Neural cell (in vitro differentiated cells): ENCODE measurements at regions not wholly inside any gene's neighbourhood (a gene's known extent, or its start where the extent isn't known, plus 50 kb on each side); places are given as distances from the start of the nearest gene placed in this dataset.

ENCODE experiments used
- H2AFZ ChIP-seq: fragments of 200-600, 300-800 bp; sonication (generic), shearing (Covaris generic); 2 replicates; pipeline ENCODE4 v1.6.0; 2014; ENCODE audit warnings: low read depth, mild to moderate bottlenecking, antibody characterized with exemption, low read length, moderate library complexity
- H3F3A ChIP-seq: fragments of 200-600 bp; shearing (Covaris generic); 2 replicates; pipeline ENCODE4 v1.6.1; 2016; ENCODE audit warnings: mild to moderate bottlenecking, moderate library complexity, mixed read lengths, antibody characterized with exemption, low read length; ENCODE audit not compliant: insufficient read depth, poor library complexity, severe bottlenecking
- H3K27ac ChIP-seq: fragments of 200-600, 300-800 bp; sonication (generic), shearing (Covaris generic); 2 replicates; pipeline ENCODE4 v1.5.1; 2014; ENCODE audit warnings: mild to moderate bottlenecking, low read length, moderate library complexity
- H3K27me3 ChIP-seq: fragments of 300-800, 200-600 bp; sonication (generic), shearing (Covaris generic); 2 replicates; pipeline ENCODE4 v1.6.0; 2014; ENCODE audit warnings: mild to moderate bottlenecking, low read depth, low read length, moderate library complexity; ENCODE audit not compliant: insufficient read depth
- H3K36me3 ChIP-seq: fragments of 300-800, 200-600 bp; sonication (generic), shearing (Covaris generic); 2 replicates; pipeline ENCODE4 v1.5.1; 2014; ENCODE audit warnings: mild to moderate bottlenecking, antibody characterized with exemption, low read length, moderate library complexity; ENCODE audit not compliant: insufficient read depth
- H3K4me2 ChIP-seq: fragments of 300-800, 200-600 bp; sonication (generic), shearing (Covaris generic); 2 replicates; pipeline ENCODE4 v1.6.0; 2014; ENCODE audit warnings: mild to moderate bottlenecking, low read length
- H3K4me3 ChIP-seq: fragments of 300-800, 200-600 bp; sonication (generic), shearing (Covaris generic); 2 replicates; pipeline ENCODE4 v1.5.1; 2014; ENCODE audit warnings: mild to moderate bottlenecking, low read length, moderate library complexity
- H3K79me2 ChIP-seq: fragments of 200-600 bp; shearing (Covaris generic); replicated peaks from 2 replicates; pipeline ENCODE4 v1.6.0; 2014; ENCODE audit warnings: mild to moderate bottlenecking, low read length, moderate library complexity; ENCODE audit not compliant: insufficient read depth
- H3K9ac ChIP-seq: fragments of 300-800, 200-600 bp; sonication (generic), shearing (Covaris generic); 2 replicates; pipeline ENCODE4 v1.6.1; 2016; ENCODE audit warnings: mild to moderate bottlenecking, low read length, mixed read lengths
- H3K9me2 ChIP-seq: fragments of 200-600 bp; shearing (Covaris generic); 2 replicates; pipeline ENCODE4 v1.6.1; 2016; ENCODE audit warnings: mild to moderate bottlenecking, low read length, mixed read lengths; ENCODE audit not compliant: insufficient read depth
- H3K9me3 ChIP-seq: fragments of 200-600, 300-800 bp; sonication (generic), shearing (Covaris generic); 2 replicates; pipeline ENCODE4 v1.6.1; 2016; ENCODE audit warnings: mild to moderate bottlenecking, mixed run types, low read length, moderate library complexity, mixed read lengths
- H4K20me1 ChIP-seq: fragments of 200-600 bp; shearing (Covaris generic); 2 replicates; pipeline ENCODE4 v1.6.1; 2016; ENCODE audit warnings: mild to moderate bottlenecking, mixed run types; ENCODE audit not compliant: insufficient read depth
- EP300 ChIP-seq: fragments of 450-650 bp; conservative IDR thresholded peaks from 2 replicates; pipeline ENCODE4 v1.6.1; 2014; ENCODE audit warnings: antibody characterized with exemption, mild to moderate bottlenecking, moderate library complexity; ENCODE audit not compliant: poor library complexity, severe bottlenecking
- EZH2 ChIP-seq: fragments of 200-600, 300-800 bp; shearing (Covaris generic), sonication (generic); IDR thresholded peaks from 2 replicates; pipeline ENCODE4 v1.6.1; 2014; ENCODE audit warnings: antibody characterized with exemption, low read length, borderline replicate concordance, mild to moderate bottlenecking; ENCODE audit not compliant: insufficient read depth, poor library complexity, severe bottlenecking
- MXI1 ChIP-seq: fragments of 450-650 bp; conservative IDR thresholded peaks from 2 replicates; pipeline ENCODE4 v1.6.1; 2014; ENCODE audit warnings: antibody characterized with exemption, mild to moderate bottlenecking; ENCODE audit not compliant: poor library complexity, severe bottlenecking
- POLR2AphosphoS5 ChIP-seq: IDR thresholded peaks from 2 replicates; pipeline ENCODE4 v1.6.1; 2012
- RAD21 ChIP-seq: fragments of 450-650 bp; conservative IDR thresholded peaks from 2 replicates; pipeline ENCODE4 v1.6.1; 2014; ENCODE audit warnings: antibody characterized with exemption, mild to moderate bottlenecking, moderate library complexity
- SMC3 ChIP-seq: fragments of 450-650 bp; conservative IDR thresholded peaks from 2 replicates; pipeline ENCODE4 v1.6.1; 2014; ENCODE audit warnings: antibody characterized with exemption, mild to moderate bottlenecking, moderate library complexity; ENCODE audit not compliant: poor library complexity
- TAF1 ChIP-seq: IDR thresholded peaks from 2 replicates; pipeline ENCODE4 v1.6.1; 2012; ENCODE audit warnings: low read depth
- TF ChIP-seq, protein P1 (sequence below): IDR thresholded peaks from 2 replicates; pipeline ENCODE4 v1.6.1; 2012; ENCODE audit warnings: borderline replicate concordance
- TF ChIP-seq, protein P2 (sequence below): fragments of 450-650 bp; IDR thresholded peaks from 2 replicates; pipeline ENCODE4 v1.5.1; 2014; ENCODE audit warnings: antibody characterized with exemption, mild to moderate bottlenecking, moderate library complexity; ENCODE audit not compliant: poor library complexity, severe bottlenecking

DNA sequence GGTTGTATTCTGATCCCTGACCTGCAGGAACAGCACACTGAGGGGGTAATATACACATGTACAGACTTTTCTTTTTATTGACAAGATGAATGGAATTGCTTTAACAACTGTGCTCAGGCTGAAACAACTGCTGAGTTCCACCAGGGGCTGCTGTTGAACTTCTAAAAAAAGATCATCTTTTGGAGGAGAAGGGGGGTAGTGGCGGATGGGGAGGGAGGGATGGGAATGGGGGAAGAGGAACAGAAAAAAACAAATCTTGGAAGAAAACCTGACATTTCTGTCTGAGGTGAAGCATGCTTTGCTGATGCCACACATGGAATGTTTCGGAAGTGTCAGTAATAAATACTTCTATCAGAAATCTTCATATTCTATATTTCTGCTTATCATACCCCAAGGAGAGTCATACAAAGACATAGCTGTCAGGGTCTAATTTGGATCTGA is 75.0 kb downstream of the RWDD3 start:
- no peak overlapping the region for H3K4me2 ChIP-seq
- no peak overlapping the region for H2AFZ ChIP-seq
- peaks cover 3% of the 10 kb centered on the region for H3F3A ChIP-seq

DNA sequence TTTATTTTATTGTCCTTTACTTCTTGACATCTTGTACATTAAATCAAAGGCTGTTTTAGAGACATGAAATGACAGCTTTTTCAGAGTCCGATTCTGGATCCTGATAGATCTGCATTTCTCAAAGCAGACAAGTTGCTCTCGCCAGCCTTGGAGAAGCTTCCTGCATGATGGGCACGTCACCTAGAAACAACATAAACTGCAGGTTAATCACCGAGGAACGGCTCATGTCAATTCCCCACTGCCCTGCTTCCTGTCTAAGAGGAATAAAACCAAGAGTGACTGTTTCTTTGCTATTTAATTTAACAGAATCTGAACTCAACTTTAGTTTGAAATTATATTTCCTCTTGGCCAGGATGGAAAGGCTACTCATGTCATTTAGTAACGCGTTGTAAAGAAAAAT is 77.0 kb downstream of the RWDD3 start:
- no peaks in the 10 kb centered on the region for H4K20me1 ChIP-seq
- H3F3A ChIP-seq: peaks cover 3% of the 10 kb centered on the region
- no peaks in the 10 kb centered on the region for H3K36me3 ChIP-seq
- no peaks in the 10 kb centered on the region for H3K79me2 ChIP-seq
- peak overlapping the region; percentile 1 for H3K9ac ChIP-seq
- H3K4me3 ChIP-seq: peak overlapping the region; percentile 34
- peak overlapping the region; percentile 6 for H3K4me2 ChIP-seq
- no peaks in the 10 kb centered on the region for H3K27me3 ChIP-seq
- no peak for TF ChIP-seq TAF1
- no peak for TF ChIP-seq EZH2
- TF ChIP-seq MXI1: no peak
- TF ChIP-seq, protein P1, sequence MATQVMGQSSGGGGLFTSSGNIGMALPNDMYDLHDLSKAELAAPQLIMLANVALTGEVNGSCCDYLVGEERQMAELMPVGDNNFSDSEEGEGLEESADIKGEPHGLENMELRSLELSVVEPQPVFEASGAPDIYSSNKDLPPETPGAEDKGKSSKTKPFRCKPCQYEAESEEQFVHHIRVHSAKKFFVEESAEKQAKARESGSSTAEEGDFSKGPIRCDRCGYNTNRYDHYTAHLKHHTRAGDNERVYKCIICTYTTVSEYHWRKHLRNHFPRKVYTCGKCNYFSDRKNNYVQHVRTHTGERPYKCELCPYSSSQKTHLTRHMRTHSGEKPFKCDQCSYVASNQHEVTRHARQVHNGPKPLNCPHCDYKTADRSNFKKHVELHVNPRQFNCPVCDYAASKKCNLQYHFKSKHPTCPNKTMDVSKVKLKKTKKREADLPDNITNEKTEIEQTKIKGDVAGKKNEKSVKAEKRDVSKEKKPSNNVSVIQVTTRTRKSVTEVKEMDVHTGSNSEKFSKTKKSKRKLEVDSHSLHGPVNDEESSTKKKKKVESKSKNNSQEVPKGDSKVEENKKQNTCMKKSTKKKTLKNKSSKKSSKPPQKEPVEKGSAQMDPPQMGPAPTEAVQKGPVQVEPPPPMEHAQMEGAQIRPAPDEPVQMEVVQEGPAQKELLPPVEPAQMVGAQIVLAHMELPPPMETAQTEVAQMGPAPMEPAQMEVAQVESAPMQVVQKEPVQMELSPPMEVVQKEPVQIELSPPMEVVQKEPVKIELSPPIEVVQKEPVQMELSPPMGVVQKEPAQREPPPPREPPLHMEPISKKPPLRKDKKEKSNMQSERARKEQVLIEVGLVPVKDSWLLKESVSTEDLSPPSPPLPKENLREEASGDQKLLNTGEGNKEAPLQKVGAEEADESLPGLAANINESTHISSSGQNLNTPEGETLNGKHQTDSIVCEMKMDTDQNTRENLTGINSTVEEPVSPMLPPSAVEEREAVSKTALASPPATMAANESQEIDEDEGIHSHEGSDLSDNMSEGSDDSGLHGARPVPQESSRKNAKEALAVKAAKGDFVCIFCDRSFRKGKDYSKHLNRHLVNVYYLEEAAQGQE: no peak
- peak; percentile 69 for TF ChIP-seq POLR2AphosphoS5
- peak; percentile 37 for TF ChIP-seq SMC3
- peak; percentile 79 for TF ChIP-seq EP300
- TF ChIP-seq, protein P2, sequence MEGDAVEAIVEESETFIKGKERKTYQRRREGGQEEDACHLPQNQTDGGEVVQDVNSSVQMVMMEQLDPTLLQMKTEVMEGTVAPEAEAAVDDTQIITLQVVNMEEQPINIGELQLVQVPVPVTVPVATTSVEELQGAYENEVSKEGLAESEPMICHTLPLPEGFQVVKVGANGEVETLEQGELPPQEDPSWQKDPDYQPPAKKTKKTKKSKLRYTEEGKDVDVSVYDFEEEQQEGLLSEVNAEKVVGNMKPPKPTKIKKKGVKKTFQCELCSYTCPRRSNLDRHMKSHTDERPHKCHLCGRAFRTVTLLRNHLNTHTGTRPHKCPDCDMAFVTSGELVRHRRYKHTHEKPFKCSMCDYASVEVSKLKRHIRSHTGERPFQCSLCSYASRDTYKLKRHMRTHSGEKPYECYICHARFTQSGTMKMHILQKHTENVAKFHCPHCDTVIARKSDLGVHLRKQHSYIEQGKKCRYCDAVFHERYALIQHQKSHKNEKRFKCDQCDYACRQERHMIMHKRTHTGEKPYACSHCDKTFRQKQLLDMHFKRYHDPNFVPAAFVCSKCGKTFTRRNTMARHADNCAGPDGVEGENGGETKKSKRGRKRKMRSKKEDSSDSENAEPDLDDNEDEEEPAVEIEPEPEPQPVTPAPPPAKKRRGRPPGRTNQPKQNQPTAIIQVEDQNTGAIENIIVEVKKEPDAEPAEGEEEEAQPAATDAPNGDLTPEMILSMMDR: no peak
- no peak for TF ChIP-seq RAD21
- no peaks in the 10 kb centered on the region for H3K9me2 ChIP-seq
- H3K9me3 ChIP-seq: no peaks in the 10 kb centered on the region
- no peak overlapping the region for H2AFZ ChIP-seq
- H3K27ac ChIP-seq: peak overlapping the region; percentile 51

More for the DNA sequence above, 75.0 kb downstream of the RWDD3 start:
- H3K9ac ChIP-seq: no peak overlapping the region
- no peaks in the 10 kb centered on the region for H4K20me1 ChIP-seq
- no peaks in the 10 kb centered on the region for H3K27me3 ChIP-seq
- H3K27ac ChIP-seq: peak overlapping the region; percentile 45
- H3K9me2 ChIP-seq: no peaks in the 10 kb centered on the region
- TF ChIP-seq, protein P2: peak; percentile 69
- TF ChIP-seq RAD21: peak; percentile 79
- no peak for TF ChIP-seq MXI1
- peak; percentile 51 for TF ChIP-seq EP300
- TF ChIP-seq SMC3: peak; percentile 71
- no peak for TF ChIP-seq TAF1
- TF ChIP-seq, protein P1: peak; percentile 92
- TF ChIP-seq POLR2AphosphoS5: peak; percentile 24
- TF ChIP-seq EZH2: no peak
- H3K9me3 ChIP-seq: no peaks in the 10 kb centered on the region
- H3K79me2 ChIP-seq: no peaks in the 10 kb centered on the region
- no peaks in the 10 kb centered on the region for H3K36me3 ChIP-seq
- H3K4me3 ChIP-seq: no peak overlapping the region
